RWPE1 (cell line): ENCODE measurements at regions not wholly inside any gene's neighbourhood (a gene's known extent, or its start where the extent isn't known, plus 50 kb on each side); places are given as distances from the start of the nearest gene placed in this dataset.
"Not testable (repeated sequence)": the region's sequence is repeated elsewhere in the genome, so short reads cannot be mapped to it uniquely, and the experiment has no call there.

ENCODE experiments used
- CTCF ChIA-PET: fragments of 350-600 bp; sonication (Branson Sonifier 250); formaldehyde crosslinking; extraction: SDS; loops from one replicate; lab custom pipeline; 2021; lab: Yijun Ruan, JAX
- POLR2A ChIA-PET: fragments of 400-600 bp; formaldehyde crosslinking; extraction: SDS; loops from one replicate; lab custom pipeline; 2020; ENCODE audit warnings: antibody characterized with exemption; ENCODE audit not compliant: low non-redundant PET; lab: Yijun Ruan, JAX
- DNase-seq: peaks from one replicate; pipeline ENCODE4 v3.0.0; 2012; ENCODE audit warnings: low spot score
- H3K27ac ChIP-seq: fragments of 450-650 bp; 2 replicates; pipeline ENCODE4 v1.5.1; 2017
- CTCF ChIP-seq: fragments of 450-650 bp; conservative IDR thresholded peaks from 2 replicates; pipeline ENCODE4 v1.5.1; 2017; ENCODE audit warnings: low read depth, mild to moderate bottlenecking

- CTCF ChIA-PET, result no interaction called here
- no peak for TF ChIP-seq CTCF
- DNase-seq, result no peak
- POLR2A ChIA-PET, result no interaction called here
- no peak overlapping the region for H3K27ac ChIP-seq
These were observed 121.3 kb upstream of the ZNF717 start for GRCh38 chr3:75906555-75907112.

GRCh38 chr3:75913800-75914350, 128.5 kb upstream of the ZNF717 start:
- ChIA-PET CTCF (no interaction called here), POLR2A (no interaction called here)
- no peak for DNase-seq
- TF ChIP-seq CTCF, result no peak
- no peak overlapping the region for H3K27ac ChIP-seq

- H3K27ac ChIP-seq, DNase-seq, CTCF ChIA-PET, POLR2A ChIA-PET: not testable (repeated sequence)
These were observed 129.4 kb upstream of the ZNF717 start for GRCh38 chr3:75914741-75915140.

- H3K27ac ChIP-seq, result no peak overlapping the region
- TF ChIP-seq CTCF, result no peak
- no peak for DNase-seq
- ChIA-PET CTCF (no interaction called here), POLR2A (no interaction called here)
These were observed 153.6 kb upstream of the ZNF717 start for GRCh38 chr3:75938921-75939320.

GRCh38 chr3:75951941-75952340, 166.6 kb upstream of the ZNF717 start:
- no peak for TF ChIP-seq CTCF
- DNase-seq, result no peak
- CTCF ChIA-PET, result interaction anchor here (0.7 kb wide), 1 partner anchor 950 kb away, joined by 3 read pairs; no protein-coding TSS in a partner anchor
- H3K27ac ChIP-seq, result no peak overlapping the region
- POLR2A ChIA-PET, result no interaction called here

- POLR2A ChIA-PET, CTCF ChIA-PET, H3K27ac ChIP-seq, DNase-seq: not testable (repeated sequence)
These were observed 174.7 kb upstream of the ZNF717 start for GRCh38 chr3:75960031-75960430.

GRCh38 chr3:75962054-75962453, 176.7 kb upstream of the ZNF717 start:
- CTCF ChIA-PET, DNase-seq, POLR2A ChIA-PET, H3K27ac ChIP-seq: not testable (repeated sequence)

GRCh38 chr3:75967071-75967470, 181.7 kb upstream of the ZNF717 start:
- POLR2A ChIA-PET, result no interaction called here
- TF ChIP-seq CTCF, result no peak
- no peak overlapping the region for H3K27ac ChIP-seq
- DNase-seq, result no peak
- CTCF ChIA-PET, result no interaction called here
